SU-DHL-6 (cell line): ENCODE measurements at regions not wholly inside any gene's neighbourhood (a gene's known extent, or its start where the extent isn't known, plus 50 kb on each side); places are given as distances from the start of the nearest gene placed in this dataset.

ENCODE experiments used
- EZH2phosphoT487 ChIP-seq: fragments of 200-600 bp; sonication (generic), shearing (Covaris generic); conservative IDR thresholded peaks from 2 replicates; pipeline ENCODE4 v1.6.1; 2018; ENCODE audit warnings: mild to moderate bottlenecking, antibody characterized with exemption, low read length, moderate library complexity, mixed read lengths
- TF ChIP-seq, protein P1 (sequence below): fragments of 200-600 bp; sonication (generic); IDR thresholded peaks from one replicate; pipeline ENCODE4 v1.5.1; 2017; ENCODE audit warnings: antibody characterized with exemption, mild to moderate bottlenecking, low read length, moderate library complexity; ENCODE audit not compliant: insufficient read depth, poor library complexity, severe bottlenecking

DNA sequence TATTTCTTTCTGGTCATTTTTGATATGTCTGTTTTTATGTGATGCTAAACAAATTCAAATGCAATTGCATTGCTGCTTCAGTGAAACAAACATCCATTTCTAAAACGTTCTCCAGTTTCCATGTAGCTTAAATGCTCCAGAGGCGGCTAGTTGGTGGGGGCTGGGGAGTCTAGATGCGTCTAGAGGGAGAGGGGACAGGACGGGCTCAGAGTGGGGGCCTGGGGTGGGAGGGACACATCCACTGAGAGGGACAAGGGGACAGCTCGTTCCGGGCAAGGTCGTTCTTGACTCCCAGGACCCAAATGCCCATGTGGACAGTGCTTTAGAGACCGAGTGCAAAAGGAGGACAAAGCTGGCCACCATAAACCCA, 102.3 kb downstream of the FOXL1 start:
- TF ChIP-seq, protein P1, sequence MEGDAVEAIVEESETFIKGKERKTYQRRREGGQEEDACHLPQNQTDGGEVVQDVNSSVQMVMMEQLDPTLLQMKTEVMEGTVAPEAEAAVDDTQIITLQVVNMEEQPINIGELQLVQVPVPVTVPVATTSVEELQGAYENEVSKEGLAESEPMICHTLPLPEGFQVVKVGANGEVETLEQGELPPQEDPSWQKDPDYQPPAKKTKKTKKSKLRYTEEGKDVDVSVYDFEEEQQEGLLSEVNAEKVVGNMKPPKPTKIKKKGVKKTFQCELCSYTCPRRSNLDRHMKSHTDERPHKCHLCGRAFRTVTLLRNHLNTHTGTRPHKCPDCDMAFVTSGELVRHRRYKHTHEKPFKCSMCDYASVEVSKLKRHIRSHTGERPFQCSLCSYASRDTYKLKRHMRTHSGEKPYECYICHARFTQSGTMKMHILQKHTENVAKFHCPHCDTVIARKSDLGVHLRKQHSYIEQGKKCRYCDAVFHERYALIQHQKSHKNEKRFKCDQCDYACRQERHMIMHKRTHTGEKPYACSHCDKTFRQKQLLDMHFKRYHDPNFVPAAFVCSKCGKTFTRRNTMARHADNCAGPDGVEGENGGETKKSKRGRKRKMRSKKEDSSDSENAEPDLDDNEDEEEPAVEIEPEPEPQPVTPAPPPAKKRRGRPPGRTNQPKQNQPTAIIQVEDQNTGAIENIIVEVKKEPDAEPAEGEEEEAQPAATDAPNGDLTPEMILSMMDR = no peak
- TF ChIP-seq EZH2phosphoT487 = no peak
